ENCODE measurements at regions not wholly inside any gene's neighbourhood (a gene's known extent, or its start where the extent isn't known, plus 50 kb on each side); places are given as distances from the start of the nearest gene placed in this dataset.

- TF ChIP-seq, protein P1, sequence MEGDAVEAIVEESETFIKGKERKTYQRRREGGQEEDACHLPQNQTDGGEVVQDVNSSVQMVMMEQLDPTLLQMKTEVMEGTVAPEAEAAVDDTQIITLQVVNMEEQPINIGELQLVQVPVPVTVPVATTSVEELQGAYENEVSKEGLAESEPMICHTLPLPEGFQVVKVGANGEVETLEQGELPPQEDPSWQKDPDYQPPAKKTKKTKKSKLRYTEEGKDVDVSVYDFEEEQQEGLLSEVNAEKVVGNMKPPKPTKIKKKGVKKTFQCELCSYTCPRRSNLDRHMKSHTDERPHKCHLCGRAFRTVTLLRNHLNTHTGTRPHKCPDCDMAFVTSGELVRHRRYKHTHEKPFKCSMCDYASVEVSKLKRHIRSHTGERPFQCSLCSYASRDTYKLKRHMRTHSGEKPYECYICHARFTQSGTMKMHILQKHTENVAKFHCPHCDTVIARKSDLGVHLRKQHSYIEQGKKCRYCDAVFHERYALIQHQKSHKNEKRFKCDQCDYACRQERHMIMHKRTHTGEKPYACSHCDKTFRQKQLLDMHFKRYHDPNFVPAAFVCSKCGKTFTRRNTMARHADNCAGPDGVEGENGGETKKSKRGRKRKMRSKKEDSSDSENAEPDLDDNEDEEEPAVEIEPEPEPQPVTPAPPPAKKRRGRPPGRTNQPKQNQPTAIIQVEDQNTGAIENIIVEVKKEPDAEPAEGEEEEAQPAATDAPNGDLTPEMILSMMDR (tag by site-specific recombination; IDR thresholded peaks at IDR 0.05) = no peak
- TF ChIP-seq ELK4 (IDR thresholded peaks at IDR 0.05; ENCODE audit: borderline replicate concordance, low read depth, low read length) = no peak
- TF ChIP-seq, protein P2, sequence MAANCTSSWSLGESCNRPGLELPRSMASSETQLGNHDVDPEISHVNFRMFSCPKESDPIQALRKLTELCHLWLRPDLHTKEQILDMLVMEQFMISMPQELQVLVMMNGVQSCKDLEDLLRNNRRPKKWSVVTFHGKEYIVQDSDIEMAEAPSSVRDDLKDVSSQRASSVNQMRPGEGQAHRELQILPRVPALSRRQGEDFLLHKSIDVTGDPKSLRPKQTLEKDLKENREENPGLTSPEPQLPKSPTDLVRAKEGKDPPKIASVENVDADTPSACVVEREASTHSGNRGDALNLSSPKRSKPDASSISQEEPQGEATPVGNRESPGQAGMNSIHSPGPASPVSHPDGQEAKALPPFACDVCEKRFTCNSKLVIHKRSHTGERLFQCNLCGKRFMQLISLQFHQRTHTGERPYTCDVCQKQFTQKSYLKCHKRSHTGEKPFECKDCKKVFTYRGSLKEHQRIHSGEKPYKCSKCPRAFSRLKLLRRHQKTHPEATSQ (tag by site-specific recombination; IDR thresholded peaks at IDR 0.05) = no peak
- TF ChIP-seq, protein P3, sequence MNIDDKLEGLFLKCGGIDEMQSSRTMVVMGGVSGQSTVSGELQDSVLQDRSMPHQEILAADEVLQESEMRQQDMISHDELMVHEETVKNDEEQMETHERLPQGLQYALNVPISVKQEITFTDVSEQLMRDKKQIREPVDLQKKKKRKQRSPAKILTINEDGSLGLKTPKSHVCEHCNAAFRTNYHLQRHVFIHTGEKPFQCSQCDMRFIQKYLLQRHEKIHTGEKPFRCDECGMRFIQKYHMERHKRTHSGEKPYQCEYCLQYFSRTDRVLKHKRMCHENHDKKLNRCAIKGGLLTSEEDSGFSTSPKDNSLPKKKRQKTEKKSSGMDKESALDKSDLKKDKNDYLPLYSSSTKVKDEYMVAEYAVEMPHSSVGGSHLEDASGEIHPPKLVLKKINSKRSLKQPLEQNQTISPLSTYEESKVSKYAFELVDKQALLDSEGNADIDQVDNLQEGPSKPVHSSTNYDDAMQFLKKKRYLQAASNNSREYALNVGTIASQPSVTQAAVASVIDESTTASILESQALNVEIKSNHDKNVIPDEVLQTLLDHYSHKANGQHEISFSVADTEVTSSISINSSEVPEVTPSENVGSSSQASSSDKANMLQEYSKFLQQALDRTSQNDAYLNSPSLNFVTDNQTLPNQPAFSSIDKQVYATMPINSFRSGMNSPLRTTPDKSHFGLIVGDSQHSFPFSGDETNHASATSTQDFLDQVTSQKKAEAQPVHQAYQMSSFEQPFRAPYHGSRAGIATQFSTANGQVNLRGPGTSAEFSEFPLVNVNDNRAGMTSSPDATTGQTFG (tag by site-specific recombination; IDR thresholded peaks at IDR 0.05; ENCODE audit: borderline replicate concordance) = no peak
- TF ChIP-seq ZBTB26 (tag by site-specific recombination; optimal IDR thresholded peaks at IDR 0.05) = no peak
- no peak for TF ChIP-seq ZNF449 (tag by site-specific recombination; IDR thresholded peaks at IDR 0.05)
- no peak for TF ChIP-seq ZNF600 (tag by site-specific recombination; IDR thresholded peaks at IDR 0.05)
- TF ChIP-seq, protein P4, sequence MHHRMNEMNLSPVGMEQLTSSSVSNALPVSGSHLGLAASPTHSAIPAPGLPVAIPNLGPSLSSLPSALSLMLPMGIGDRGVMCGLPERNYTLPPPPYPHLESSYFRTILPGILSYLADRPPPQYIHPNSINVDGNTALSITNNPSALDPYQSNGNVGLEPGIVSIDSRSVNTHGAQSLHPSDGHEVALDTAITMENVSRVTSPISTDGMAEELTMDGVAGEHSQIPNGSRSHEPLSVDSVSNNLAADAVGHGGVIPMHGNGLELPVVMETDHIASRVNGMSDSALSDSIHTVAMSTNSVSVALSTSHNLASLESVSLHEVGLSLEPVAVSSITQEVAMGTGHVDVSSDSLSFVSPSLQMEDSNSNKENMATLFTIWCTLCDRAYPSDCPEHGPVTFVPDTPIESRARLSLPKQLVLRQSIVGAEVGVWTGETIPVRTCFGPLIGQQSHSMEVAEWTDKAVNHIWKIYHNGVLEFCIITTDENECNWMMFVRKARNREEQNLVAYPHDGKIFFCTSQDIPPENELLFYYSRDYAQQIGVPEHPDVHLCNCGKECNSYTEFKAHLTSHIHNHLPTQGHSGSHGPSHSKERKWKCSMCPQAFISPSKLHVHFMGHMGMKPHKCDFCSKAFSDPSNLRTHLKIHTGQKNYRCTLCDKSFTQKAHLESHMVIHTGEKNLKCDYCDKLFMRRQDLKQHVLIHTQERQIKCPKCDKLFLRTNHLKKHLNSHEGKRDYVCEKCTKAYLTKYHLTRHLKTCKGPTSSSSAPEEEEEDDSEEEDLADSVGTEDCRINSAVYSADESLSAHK (tag by site-specific recombination; IDR thresholded peaks at IDR 0.05) = no peak
- TF ChIP-seq ZNF529 (tag by site-specific recombination; IDR thresholded peaks at IDR 0.05; ENCODE audit: insufficient replicate concordance) = no peak
- TF ChIP-seq, protein P5, sequence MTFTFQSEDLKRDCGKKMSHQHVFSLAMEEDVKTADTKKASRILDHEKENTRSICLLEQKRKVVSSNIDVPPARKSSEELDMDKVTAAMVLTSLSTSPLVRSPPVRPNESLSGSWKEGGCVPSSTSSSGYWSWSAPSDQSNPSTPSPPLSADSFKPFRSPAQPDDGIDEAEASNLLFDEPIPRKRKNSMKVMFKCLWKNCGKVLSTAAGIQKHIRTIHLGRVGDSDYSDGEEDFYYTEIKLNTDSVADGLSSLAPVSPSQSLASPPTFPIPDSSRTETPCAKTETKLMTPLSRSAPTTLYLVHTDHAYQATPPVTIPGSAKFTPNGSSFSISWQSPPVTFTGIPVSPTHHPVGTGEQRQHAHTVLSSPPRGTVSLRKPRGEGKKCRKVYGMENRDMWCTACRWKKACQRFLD (tag by site-specific recombination; IDR thresholded peaks at IDR 0.05) = no peak
These were observed 321.9 kb downstream of the FOXO1 start for GRCh38 chr13:40344270-40345148.
